ENCODE measurements at regions not wholly inside any gene's neighbourhood (a gene's known extent, or its start where the extent isn't known, plus 50 kb on each side); places are given as distances from the start of the nearest gene placed in this dataset.

GRCh38 chr9:89659891-89660685 is 55.3 kb downstream of the GADD45G start:
- Histone ChIP-seq H3K9me3 (no peaks in the 10 kb centered on the region), H3K4me3 (no peak overlapping the region), H3K4me1 (ENCODE audit: low read depth) (peaks cover 48% of the 10 kb centered on the region), H3K36me3 (ENCODE audit: low read depth) (no peaks in the 10 kb centered on the region)
- intact Hi-C loops (cut with DNase I, micrococcal nuclease), result no loop called here
- DNase-seq, result no peak
- TF ChIP-seq CTCF (IDR thresholded peaks at IDR 0.05), result no peak
- ATAC-seq, result no peak

- DNase-seq (peak in 2 of 3 donors; percentile 61 to 64), ATAC-seq (peak; percentile 40)
- peak overlapping the region; percentile 6 for H3K4me3 ChIP-seq
- intact Hi-C loops (cut with DNase I, micrococcal nuclease), result no loop called here
- H3K9me3 ChIP-seq, result no peaks in the 10 kb centered on the region
- no peak for TF ChIP-seq CTCF (IDR thresholded peaks at IDR 0.05)
- no peaks in the 10 kb centered on the region for H3K36me3 ChIP-seq (ENCODE audit: low read depth)
- peaks cover 49% of the 10 kb centered on the region for H3K4me1 ChIP-seq (ENCODE audit: low read depth)
Measured at GRCh38 chr9:89661391-89661949, 56.7 kb downstream of the GADD45G start.

- ATAC-seq, result peak; percentile 85
- peak overlapping the region; percentile 6 for H3K4me3 ChIP-seq
- no peaks in the 10 kb centered on the region for H3K9me3 ChIP-seq
- H3K36me3 ChIP-seq (ENCODE audit: low read depth), result no peaks in the 10 kb centered on the region
- TF ChIP-seq CTCF (IDR thresholded peaks at IDR 0.05), result no peak
- H3K4me1 ChIP-seq (ENCODE audit: low read depth), result peaks cover 49% of the 10 kb centered on the region
- DNase-seq, result peak; percentile 96 to 99 (median 98)
- intact Hi-C loops (cut with DNase I, micrococcal nuclease), result no loop called here
Measured at GRCh38 chr9:89661956-89662717, 57.3 kb downstream of the GADD45G start.

- intact Hi-C loops (cut with DNase I, micrococcal nuclease), result no loop called here
- no peaks in the 10 kb centered on the region for H3K9me3 ChIP-seq
- H3K36me3 ChIP-seq (ENCODE audit: low read depth), result no peaks in the 10 kb centered on the region
- H3K4me1 ChIP-seq (ENCODE audit: low read depth), result peaks cover 56% of the 10 kb centered on the region
- ATAC-seq (no peak), DNase-seq (no peak)
- no peak overlapping the region for H3K4me3 ChIP-seq
- TF ChIP-seq CTCF (IDR thresholded peaks at IDR 0.05), result no peak
Measured at GRCh38 chr9:89662718-89663613, 58.2 kb downstream of the GADD45G start.

GRCh38 chr9:89663614-89663970 is 58.8 kb downstream of the GADD45G start:
- DNase-seq (no peak), ATAC-seq (no peak)
- intact Hi-C loops (cut with DNase I, micrococcal nuclease), result no loop called here
- Histone ChIP-seq H3K4me3 (no peak overlapping the region), H3K36me3 (ENCODE audit: low read depth) (no peaks in the 10 kb centered on the region), H3K4me1 (ENCODE audit: low read depth) (peaks cover 60% of the 10 kb centered on the region), H3K9me3 (no peaks in the 10 kb centered on the region)
- TF ChIP-seq CTCF (IDR thresholded peaks at IDR 0.05), result no peak
